ENCODE measurements at regions not wholly inside any gene's neighbourhood (a gene's known extent, or its start where the extent isn't known, plus 50 kb on each side); places are given as distances from the start of the nearest gene placed in this dataset.
A peak's percentile ranks its signal among the peaks of the same experiment; 100 is the strongest.

- DNase-seq = no peak
Measured at GRCh38 chr5:2656206-2656605, 95.3 kb downstream of the IRX2 start.

DNA sequence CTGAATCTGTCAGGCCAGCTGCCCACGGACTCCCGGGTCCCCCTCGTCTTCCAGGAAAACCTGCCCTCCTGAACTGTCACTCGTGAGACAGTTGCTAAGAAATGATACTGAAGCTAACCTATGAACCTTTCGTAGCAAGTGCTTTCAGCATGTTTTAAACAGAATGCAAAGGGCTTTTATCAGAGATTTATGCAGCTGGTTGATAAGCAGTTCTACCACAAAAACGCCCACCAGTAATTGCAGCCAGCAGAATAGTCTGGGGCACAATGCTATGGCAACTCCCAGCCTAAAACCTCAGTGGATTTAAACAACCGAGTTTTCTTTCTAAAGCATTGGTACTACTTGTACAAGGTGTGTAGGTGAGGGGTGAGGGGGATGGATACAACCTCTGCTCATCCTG is 97.5 kb downstream of the IRX2 start:
- no peak for DNase-seq

- DNase-seq = no peak
Measured at GRCh38 chr5:2651116-2651515, 100.4 kb downstream of the IRX2 start.

DNA sequence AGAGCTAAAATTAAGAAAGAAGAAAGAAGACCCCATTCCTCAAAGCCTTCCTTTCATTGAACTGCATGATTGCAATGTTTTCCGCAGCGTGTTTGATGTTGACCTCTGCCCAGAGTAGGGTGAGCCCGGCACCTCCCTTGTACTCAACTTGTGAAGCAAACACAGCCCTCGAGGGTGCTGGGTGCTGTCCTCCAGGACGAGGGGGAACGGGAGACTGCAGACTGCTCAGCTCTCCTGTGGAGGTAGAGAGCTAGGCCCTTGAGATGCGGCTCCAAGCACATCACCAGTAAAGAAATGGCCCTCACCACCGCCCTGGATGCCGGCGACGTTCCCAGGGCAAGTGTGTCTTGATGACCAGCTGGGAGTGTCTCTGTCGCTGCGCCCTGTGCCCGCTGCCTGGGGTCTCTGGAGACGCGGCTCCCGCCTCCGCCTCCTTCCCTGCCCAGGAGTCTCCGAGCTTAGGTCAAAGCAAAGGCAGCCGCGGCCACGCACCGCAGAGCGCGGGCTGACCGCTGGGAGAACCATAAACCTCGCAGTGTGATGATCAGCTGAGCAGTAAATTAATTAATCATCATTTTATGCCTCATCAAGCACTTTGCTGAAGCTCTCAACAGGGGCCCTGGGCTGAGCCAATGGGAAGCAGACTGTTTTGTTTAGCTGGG is 108.7 kb downstream of the IRX2 start:
- peak; percentile 5 for DNase-seq

DNA sequence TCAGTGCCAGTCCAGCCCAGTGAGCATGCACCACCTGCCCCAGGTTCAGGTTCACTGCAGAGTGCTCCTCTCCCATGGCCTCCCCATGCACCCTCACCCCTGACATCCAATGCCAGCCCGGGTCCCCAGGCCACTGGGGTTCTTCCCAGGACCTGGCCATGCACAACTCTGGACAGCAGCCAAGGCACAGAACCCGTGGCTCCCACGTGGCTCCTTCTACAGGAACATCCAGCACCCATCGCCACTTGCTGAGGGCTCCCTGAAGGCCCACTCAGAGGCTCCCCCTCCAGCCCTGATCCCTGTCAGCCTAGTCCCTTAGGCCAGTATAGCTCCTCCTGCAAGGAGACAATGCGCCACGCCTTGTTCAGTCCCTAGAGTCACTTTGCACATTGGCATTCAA is 110.8 kb downstream of the IRX2 start:
- no peak for DNase-seq

DNA sequence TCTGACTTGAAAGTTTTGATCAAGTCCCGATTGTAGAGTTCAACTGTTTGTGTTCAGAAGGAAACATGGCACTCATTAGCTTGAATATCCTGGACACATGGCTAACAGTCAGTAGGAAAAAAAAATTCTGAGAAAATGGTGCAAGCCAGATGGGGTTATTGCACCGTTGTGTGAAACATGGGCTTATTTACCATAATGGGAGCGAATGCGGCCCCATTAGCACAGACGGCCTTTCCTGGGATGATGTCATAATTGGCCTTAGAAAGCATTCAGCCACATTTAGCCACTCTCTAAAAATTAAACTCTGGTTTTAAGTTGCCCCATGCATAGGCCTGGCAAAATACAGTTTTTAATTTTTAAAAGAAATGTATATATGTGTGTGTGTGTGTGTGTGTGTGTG is 112.1 kb downstream of the IRX2 start:
- no peak for DNase-seq

- DNase-seq = no peak
Measured at GRCh38 chr5:2634399-2635176, 116.9 kb downstream of the IRX2 start.

- DNase-seq = no peak
Measured at GRCh38 chr5:2633992-2634391, 117.5 kb downstream of the IRX2 start.

DNA sequence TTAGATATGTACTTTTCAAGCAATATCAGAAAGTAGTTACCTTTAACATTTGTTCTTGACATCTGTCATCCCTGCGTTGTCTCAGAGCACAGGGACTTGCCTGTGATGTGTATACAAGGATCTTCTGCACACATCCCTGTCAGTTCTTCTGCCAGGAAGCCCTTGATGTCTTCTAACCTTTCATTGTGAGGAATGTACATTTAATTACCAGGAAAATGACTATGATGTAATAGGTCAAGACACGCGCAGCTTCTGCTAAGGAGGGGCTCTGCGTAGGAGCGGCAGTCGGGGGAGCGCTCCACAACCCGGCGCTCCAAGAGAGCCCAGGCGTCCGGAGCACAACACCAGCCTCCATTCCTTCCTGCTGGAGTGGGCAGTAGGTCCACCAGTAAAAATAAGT is 119.7 kb downstream of the IRX2 start:
- no peak for DNase-seq

GRCh38 chr5:2629045-2629444 is 122.4 kb downstream of the IRX2 start:
- DNase-seq = no peak

DNA sequence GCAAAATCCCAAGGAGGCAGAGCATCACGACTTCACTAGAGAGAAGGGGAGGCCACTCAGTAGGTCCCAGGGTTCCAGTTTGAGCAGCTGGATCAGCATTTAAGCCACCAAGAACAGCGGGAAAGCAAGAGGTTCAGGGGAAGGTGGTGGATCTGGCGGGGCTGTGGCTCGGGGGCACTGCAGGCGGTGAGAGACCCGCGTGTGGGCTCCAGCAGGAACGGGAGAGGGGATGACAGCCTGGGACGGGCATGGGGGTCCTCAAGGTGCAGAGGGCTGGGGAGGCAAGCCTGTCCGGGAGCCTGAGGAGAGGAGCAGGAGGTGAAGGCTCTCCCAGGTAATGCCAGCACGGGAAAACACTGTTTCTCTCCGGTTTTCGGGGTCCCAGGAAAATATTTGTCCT is 123.6 kb downstream of the IRX2 start:
- DNase-seq = no peak

- DNase-seq = no peak
Measured at GRCh38 chr5:2626572-2626971, 124.9 kb downstream of the IRX2 start.

DNA sequence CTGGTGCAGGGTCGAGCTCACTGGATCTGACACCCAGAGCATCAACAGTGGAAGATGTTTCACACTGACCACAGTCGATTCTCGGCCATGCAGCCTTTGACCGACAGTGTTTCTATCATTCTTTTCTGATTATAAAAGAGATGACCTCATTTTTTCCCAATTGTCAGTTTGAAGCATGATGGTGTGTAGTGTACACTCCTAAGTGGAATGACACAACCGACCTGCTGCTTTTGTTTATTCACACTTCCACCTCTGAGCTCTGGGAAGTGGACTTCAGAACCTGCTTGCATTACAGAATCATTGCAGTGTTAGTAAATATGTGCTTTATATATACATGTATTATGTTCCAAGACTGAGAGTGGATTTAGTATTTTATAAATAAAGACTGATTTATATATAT is 128.6 kb downstream of the IRX2 start:
- no peak for DNase-seq

DNA sequence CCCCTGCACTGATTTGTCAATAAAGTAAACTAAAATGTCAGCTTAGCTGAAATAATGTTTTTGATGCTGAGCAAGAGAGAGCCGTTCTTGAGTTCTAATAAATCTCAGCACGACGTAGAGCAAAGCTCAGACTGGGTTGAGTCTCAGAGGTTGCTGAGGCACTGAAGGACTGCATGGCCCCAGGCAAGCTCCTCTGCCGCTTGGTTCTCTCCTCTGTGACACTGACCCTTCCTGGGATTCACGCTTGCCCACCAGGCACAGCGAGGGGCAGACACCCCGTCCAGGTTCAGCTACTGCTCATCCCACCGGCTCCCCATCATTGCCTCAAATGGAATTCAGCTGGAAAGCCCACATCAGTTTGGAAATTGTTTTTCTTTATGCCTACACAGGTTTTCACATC is 129.8 kb downstream of the IRX2 start:
- no peak for DNase-seq

DNA sequence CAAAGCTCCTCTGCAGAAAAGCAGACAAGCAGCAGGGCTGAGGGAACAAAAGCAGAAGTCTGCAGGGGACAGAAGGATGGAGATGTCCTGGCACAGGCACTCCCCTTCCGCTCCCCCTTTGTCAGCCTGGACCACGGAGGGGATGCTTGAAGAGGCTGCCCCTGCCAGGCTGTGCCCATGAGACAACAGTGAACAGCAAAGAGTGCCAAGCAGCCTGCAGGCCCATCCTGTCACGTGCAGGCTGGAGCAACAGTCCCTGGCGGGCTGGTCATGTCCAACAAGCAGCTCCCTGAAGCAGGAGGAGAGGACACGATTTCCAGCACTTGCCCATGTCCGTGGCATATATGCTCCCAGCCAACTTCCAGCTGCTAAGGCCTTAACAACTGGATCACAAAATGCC is 132.3 kb downstream of the IRX2 start:
- DNase-seq = no peak

DNA sequence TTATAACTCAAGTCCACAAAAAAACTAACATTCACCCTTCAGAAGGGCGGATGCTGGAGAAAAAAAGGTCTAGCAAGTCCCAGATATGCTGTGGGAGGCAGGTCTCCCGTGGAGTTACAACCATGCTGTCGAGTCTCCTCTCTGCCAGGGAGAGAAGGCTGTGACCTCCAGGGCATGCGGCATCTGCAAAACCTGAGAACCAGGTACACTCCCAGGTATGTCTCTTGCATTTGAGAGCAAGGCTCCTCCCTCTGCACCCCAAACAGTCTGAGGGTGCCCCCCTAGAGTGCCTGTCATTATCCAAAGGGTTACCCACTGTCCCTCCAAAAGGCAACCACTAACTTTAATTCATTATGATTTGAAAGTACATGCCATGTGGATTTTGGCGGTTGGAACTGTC is 134.0 kb downstream of the IRX2 start:
- no peak for DNase-seq

GRCh38 chr5:2615917-2616316 is 135.6 kb downstream of the IRX2 start:
- no peak for DNase-seq

DNA sequence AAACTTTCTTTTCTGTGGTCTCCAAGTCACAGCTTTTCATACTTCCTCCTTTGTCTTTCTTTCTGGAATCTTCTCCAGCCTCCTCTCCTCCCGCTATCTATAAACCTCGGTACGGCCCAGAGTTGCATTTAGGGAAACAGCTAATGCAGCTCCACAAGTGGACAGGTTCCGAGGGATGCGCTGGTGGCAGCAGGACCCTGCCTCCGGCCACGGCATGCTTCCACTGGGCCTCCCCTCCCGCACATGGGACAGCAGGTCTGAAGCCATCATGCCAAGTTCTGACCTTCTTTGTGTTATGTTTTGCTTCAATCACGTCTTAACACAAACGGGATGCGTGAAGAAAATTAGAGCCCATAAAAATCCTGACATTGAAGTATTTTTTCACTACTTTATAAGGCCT is 136.9 kb downstream of the IRX2 start:
- DNase-seq = no peak

GRCh38 chr5:2611659-2612058 is 139.8 kb downstream of the IRX2 start:
- no peak for DNase-seq

DNA sequence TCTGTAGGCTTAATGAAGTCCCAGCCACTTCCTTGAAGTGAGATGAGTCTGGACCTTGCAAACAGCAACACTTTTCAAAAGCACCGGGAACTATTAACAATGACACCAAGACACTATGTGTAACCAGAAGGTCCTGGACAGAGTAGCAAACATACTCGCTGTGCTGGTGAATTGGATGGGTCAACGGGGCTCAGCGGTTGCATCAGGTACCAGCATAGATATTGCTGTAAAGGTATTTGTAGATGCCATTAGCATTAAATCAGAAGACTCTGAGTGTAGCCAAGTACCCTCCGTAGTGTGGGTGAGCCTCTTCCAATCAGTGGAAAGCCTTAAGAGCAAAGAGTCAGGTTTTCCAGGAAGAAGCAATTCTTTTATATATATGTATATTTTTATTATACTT is 140.5 kb downstream of the IRX2 start:
- DNase-seq = no peak

DNA sequence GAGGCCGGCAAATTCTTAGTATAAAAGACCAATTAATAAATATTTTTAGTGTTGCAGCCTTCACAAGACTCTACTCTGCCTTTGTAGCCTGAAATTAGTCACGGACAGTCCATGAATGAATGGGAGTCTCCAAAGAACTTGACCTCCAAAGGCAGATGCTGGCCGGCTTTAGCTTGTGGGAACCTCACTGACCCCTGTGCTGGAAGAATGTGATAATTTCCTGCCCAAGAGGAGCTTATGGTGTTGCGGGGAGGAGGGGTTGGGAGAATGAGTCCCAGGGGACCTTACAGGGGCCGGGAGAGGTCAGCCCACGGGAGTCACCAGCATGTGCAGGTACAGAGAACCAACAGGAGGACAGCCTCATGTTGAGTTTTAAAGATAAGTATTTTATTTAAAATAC is 143.1 kb downstream of the IRX2 start:
- no peak for DNase-seq

DNA sequence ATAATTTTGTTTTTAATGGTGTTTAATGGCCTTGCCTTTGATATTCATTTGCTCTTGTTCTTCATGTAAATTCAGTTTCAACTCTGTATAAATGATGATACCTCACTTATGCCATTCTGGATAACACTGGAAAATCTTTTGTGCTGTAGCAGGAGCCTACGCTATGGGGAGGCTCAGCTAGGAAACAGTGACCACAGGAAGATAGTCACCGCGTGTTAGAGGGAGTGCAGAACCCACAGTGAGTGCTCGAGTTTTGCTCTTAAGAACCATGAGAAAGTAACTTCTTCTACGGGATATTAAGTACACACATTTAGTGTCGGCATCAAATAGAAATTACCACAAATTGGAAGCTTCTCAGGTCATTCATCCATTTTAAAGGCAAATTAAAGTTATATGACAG is 143.9 kb downstream of the IRX2 start:
- DNase-seq = no peak

GRCh38 chr5:2603272-2603575 is 148.3 kb downstream of the IRX2 start:
- no peak for DNase-seq

DNA sequence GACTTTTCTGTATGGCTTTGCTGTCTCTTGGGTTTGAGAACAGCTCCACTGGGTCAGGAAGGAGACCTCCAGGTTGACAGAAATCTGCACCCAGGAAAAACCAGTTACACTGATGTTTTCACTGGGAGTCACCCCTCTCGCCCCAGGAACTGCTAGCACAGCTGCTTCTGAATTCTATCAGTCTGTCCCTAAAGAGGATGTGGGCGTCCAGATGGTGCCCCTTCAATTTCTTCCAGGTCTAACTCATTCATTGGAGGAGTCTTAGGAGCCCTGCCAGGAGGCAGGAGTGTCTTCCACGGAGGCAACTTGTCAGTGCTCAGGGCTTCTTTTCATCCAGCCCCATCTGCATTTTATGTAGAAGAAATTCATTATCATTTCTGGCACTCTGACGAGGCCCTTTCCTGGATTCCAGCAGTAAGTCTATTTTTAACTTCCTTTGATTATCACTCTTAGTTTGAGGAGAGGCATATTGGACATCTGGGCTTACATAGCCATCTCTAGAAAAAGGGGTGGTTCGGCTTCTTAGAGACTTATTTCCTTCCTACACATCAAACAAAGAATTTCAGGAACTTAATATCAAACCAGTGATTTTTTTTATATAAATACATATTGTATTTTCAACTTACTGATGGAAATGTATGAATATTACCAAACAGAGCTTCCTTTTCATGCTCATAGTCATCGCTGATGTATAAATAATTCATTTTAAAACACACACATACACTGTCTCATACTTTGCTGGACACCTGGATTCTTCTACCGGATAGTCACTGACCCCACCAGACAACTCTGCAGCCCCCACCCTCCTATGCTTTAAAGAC is 148.8 kb downstream of the IRX2 start:
- no peak for DNase-seq

Data from DMS79 (cell line).